ENCODE measurements at regions not wholly inside any gene's neighbourhood (a gene's known extent, or its start where the extent isn't known, plus 50 kb on each side); places are given as distances from the start of the nearest gene placed in this dataset.

DNA sequence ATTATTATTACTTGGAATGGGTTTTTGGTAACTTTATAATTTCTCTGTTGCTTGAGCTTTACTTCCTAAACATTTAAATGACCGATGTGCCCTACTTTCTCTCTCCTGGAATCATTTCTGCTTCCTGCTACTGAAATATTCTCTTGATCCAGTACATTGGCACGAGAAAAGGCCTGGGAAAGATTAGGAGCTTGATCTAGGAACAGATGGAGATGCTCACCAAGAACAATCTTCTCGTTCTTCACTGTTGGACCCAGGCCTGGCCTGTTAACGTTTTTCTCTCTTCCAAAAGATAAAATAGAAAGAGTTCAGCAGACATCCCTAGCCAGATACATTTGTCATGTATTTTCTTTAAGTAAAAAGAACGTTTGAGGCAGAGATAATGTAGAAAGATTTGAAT is 1356.8 kb upstream of the CRIM1 start:
- TF ChIP-seq, protein P1, sequence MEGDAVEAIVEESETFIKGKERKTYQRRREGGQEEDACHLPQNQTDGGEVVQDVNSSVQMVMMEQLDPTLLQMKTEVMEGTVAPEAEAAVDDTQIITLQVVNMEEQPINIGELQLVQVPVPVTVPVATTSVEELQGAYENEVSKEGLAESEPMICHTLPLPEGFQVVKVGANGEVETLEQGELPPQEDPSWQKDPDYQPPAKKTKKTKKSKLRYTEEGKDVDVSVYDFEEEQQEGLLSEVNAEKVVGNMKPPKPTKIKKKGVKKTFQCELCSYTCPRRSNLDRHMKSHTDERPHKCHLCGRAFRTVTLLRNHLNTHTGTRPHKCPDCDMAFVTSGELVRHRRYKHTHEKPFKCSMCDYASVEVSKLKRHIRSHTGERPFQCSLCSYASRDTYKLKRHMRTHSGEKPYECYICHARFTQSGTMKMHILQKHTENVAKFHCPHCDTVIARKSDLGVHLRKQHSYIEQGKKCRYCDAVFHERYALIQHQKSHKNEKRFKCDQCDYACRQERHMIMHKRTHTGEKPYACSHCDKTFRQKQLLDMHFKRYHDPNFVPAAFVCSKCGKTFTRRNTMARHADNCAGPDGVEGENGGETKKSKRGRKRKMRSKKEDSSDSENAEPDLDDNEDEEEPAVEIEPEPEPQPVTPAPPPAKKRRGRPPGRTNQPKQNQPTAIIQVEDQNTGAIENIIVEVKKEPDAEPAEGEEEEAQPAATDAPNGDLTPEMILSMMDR (conservative IDR thresholded peaks at IDR 0.05; ENCODE audit: low read length), result no peak
- no peak for TF ChIP-seq EZH2phosphoT487 (IDR thresholded peaks at IDR 0.05; ENCODE audit: borderline replicate concordance, low read depth, low read length)

Data from OCI-LY7 (cell line).